GM12892 (cell line): ENCODE measurements at regions not wholly inside any gene's neighbourhood (a gene's known extent, or its start where the extent isn't known, plus 50 kb on each side); places are given as distances from the start of the nearest gene placed in this dataset.

Experiments used
- POLR2A ChIP-seq: IDR thresholded peaks from 2 replicates; pipeline ENCODE4 v1.6.1; 2011; ENCODE audit warnings: low read depth, low read length, control low read depth
- POLR2AphosphoS5 ChIP-seq: IDR thresholded peaks from 2 replicates; pipeline ENCODE4 v1.6.1; 2011; ENCODE audit warnings: low read depth, low read length, control low read depth
- TAF1 ChIP-seq: IDR thresholded peaks from 2 replicates; pipeline ENCODE4 v1.6.1; 2011; ENCODE audit warnings: low read depth, mild to moderate bottlenecking, control low read depth, low read length, borderline replicate concordance

DNA sequence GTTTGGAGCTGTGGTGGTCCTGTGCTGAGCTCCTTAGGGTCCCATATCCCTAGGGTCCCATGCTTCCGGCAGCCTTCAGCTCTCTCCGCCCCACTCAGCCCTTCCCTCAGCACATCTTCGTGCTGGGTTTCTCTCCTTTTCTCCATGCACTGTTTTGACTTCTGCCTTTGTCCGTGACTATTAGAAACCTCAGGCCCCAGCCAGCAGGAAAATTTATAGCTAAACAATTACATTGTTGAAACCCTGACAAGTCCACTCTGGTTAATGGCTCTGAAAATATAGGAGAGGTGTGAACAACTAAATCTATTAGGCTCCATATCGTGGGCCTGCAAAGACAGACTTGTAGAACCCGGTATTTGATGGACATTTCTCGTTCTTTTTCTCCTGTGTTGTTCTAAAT lies 523.7 kb downstream of the CCDC171 start:
- TF ChIP-seq POLR2AphosphoS5 (no peak), POLR2A (no peak), TAF1 (no peak)
